ENCODE measurements at regions not wholly inside any gene's neighbourhood (a gene's known extent, or its start where the extent isn't known, plus 50 kb on each side); places are given as distances from the start of the nearest gene placed in this dataset.

DNA sequence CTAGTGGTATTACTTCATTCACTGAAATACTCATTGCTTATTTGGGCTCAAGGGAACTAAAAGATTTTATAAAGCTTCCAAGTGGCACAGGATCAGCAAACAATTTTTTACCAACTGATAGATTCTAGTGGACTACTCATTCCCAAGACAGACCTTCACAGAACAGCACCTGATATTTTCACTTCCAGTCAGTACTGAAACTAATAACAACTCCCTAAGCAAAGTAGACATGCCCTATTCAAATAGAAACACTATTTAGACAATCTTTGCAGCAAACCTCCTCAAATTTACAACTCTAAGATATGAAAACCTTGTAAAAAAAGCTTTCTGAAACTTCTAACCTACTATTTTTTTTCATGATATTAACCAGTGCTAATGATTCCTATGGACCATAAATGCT, 2345.8 kb downstream of the LRRC4C start:
- TF ChIP-seq, protein P1, sequence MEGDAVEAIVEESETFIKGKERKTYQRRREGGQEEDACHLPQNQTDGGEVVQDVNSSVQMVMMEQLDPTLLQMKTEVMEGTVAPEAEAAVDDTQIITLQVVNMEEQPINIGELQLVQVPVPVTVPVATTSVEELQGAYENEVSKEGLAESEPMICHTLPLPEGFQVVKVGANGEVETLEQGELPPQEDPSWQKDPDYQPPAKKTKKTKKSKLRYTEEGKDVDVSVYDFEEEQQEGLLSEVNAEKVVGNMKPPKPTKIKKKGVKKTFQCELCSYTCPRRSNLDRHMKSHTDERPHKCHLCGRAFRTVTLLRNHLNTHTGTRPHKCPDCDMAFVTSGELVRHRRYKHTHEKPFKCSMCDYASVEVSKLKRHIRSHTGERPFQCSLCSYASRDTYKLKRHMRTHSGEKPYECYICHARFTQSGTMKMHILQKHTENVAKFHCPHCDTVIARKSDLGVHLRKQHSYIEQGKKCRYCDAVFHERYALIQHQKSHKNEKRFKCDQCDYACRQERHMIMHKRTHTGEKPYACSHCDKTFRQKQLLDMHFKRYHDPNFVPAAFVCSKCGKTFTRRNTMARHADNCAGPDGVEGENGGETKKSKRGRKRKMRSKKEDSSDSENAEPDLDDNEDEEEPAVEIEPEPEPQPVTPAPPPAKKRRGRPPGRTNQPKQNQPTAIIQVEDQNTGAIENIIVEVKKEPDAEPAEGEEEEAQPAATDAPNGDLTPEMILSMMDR (IDR thresholded peaks at IDR 0.05), result no peak
- Mint-ChIP-seq H3K27me3 (ENCODE audit: low read depth) (peaks cover 1% of the 10 kb centered on the region), H3K4me1 (ENCODE audit: low read depth) (no peaks in the 10 kb centered on the region), H3K36me3 (ENCODE audit: low read depth) (no peaks in the 10 kb centered on the region), H3K27ac (ENCODE audit: unreplicated experiment) (no peak overlapping the region), H3K9me3 (ENCODE audit: low read depth) (peaks cover 7% of the 10 kb centered on the region), H3K4me3 (ENCODE audit: unreplicated experiment) (no peak overlapping the region)
- no peak for DNase-seq (ENCODE audit: low spot score)

DNA sequence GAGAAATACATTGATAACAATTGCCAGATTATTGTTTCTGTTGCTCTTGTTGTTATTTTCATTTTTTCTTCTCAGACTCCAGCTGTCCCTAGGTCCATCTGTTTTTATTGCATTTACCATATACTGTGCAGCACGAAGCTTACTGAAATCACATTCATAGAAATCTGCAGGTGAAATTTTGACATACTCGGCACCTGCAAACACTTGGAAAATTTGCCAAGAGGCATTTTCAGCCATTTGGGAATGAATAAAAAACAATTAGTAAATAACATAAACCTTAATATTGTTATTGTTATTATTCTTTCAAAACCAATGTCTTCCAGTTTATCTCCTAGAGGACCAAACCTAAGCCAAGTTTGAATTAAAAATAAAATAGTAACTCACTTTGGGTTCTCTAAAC, 2357.2 kb downstream of the LRRC4C start:
- H3K27ac Mint-ChIP-seq (ENCODE audit: unreplicated experiment), result no peak overlapping the region
- H3K36me3 Mint-ChIP-seq (ENCODE audit: low read depth), result no peaks in the 10 kb centered on the region
- TF ChIP-seq, protein P1 (IDR thresholded peaks at IDR 0.05), result no peak
- peaks cover 11% of the 10 kb centered on the region for H3K9me3 Mint-ChIP-seq (ENCODE audit: low read depth)
- no peaks in the 10 kb centered on the region for H3K27me3 Mint-ChIP-seq (ENCODE audit: low read depth)
- DNase-seq (ENCODE audit: low spot score), result no peak
- H3K4me3 Mint-ChIP-seq (ENCODE audit: unreplicated experiment), result no peak overlapping the region
- H3K4me1 Mint-ChIP-seq (ENCODE audit: low read depth), result no peaks in the 10 kb centered on the region

DNA sequence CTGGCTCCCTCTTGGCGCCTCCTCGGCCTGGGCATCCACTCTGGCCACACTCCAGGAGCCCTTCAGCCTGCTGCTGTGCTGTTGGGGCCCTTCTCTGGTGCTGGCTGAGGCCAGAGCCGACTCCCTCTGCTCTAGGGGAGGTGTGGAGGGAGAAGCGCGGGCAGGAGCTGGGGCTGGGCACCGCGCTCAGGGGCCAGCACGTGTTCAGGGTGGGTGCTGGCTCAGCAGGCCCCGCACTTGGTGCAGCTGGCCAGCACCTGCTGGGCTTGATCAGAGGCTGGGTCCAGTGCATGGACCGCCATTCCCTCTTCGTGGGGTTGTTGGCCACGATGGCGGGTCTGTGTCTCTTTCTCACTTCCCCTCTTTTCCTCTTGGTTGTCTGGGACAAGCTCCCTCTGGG, 2381.0 kb downstream of the LRRC4C start:
- Mint-ChIP-seq H3K9me3 (ENCODE audit: low read depth) (peaks cover 10% of the 10 kb centered on the region), H3K4me3 (ENCODE audit: unreplicated experiment) (no peak overlapping the region), H3K36me3 (ENCODE audit: low read depth) (no peaks in the 10 kb centered on the region), H3K4me1 (ENCODE audit: low read depth) (no peaks in the 10 kb centered on the region), H3K27ac (ENCODE audit: unreplicated experiment) (no peak overlapping the region), H3K27me3 (ENCODE audit: low read depth) (no peaks in the 10 kb centered on the region)
- no peak for DNase-seq (ENCODE audit: low spot score)
- TF ChIP-seq, protein P1 (IDR thresholded peaks at IDR 0.05), result no peak

DNA sequence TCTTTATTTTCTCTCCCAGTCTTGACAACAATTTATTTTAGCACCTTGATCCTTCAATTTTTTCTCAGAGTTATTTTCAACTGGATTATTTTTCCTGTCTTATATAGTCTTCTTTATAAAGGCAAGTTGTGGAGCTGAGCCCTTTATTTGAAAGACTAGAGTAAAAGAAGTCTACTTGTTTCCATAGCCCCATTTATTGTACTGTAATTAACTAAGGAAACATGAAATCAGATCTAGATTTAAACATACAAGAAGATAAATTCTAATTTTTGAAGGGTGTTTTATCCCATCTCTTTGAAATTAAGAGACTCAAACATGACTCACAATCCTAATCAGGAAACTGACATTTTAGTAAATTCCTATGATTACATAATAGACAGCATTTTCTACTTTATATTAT, 2421.8 kb downstream of the LRRC4C start:
- peaks cover 5% of the 10 kb centered on the region for H3K9me3 Mint-ChIP-seq (ENCODE audit: low read depth)
- H3K36me3 Mint-ChIP-seq (ENCODE audit: low read depth), result no peaks in the 10 kb centered on the region
- H3K27me3 Mint-ChIP-seq (ENCODE audit: low read depth), result no peaks in the 10 kb centered on the region
- H3K4me3 Mint-ChIP-seq (ENCODE audit: unreplicated experiment), result no peak overlapping the region
- no peak for DNase-seq (ENCODE audit: low spot score)
- H3K4me1 Mint-ChIP-seq (ENCODE audit: low read depth), result no peaks in the 10 kb centered on the region
- H3K27ac Mint-ChIP-seq (ENCODE audit: unreplicated experiment), result no peak overlapping the region
- TF ChIP-seq, protein P1 (IDR thresholded peaks at IDR 0.05), result no peak

DNA sequence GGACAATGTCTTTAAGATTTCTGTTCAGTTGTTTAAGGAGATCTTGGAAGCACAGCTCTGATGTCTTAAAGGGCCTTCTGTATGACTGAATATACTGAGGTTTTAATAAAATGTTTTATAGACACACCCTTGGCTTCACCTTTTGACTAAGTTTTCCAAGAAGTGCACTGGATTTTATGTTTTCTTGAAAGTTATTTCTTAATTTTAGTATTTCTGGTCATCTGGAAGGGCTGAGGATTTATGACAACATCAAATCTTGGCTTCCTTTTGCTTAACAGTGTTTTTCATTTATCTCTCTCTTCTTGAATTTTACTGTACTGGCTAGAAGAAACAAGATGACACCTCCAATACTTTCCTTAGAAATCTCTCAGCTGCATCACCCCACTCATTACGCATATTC, 2423.4 kb downstream of the LRRC4C start:
- Mint-ChIP-seq H3K27ac (ENCODE audit: unreplicated experiment) (no peak overlapping the region), H3K36me3 (ENCODE audit: low read depth) (no peaks in the 10 kb centered on the region), H3K4me3 (ENCODE audit: unreplicated experiment) (no peak overlapping the region), H3K4me1 (ENCODE audit: low read depth) (no peaks in the 10 kb centered on the region), H3K27me3 (ENCODE audit: low read depth) (no peaks in the 10 kb centered on the region), H3K9me3 (ENCODE audit: low read depth) (peaks cover 5% of the 10 kb centered on the region)
- no peak for DNase-seq (ENCODE audit: low spot score)
- TF ChIP-seq, protein P1 (IDR thresholded peaks at IDR 0.05), result no peak

Data from chondrocyte (in vitro differentiated cells).